NCI-H82 (cell line): ENCODE measurements at regions not wholly inside any gene's neighbourhood (a gene's known extent, or its start where the extent isn't known, plus 50 kb on each side); places are given as distances from the start of the nearest gene placed in this dataset.
A peak's percentile ranks its signal among the peaks of the same experiment; 100 is the strongest.
"Not testable (repeated sequence)": the region's sequence is repeated elsewhere in the genome, so short reads cannot be mapped to it uniquely, and the experiment has no call there.

ENCODE experiments used
- DNase-seq: peaks from one replicate; lab custom pipeline; 2025; lab: John Stamatoyannopoulos, UW

DNA sequence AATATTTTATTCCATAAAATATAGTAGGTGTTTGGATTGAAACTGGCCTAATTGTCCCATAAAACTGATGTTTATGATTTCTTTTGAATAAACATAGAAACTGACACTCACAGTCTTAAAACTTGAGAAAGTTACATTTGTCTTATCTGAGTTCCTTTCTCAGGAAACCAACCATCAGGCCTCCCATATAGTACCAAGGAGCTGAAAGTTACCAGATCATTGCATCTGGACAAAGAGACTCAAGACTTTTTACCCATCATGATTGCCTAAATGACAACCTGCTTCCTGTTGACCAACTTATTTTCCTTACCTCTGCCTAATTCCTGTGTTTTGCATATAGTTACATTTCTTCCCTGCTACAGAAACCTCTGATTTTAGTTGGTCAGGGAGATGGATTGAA, 137.0 kb upstream of the XPO1 start:
- DNase-seq = no peak

DNA sequence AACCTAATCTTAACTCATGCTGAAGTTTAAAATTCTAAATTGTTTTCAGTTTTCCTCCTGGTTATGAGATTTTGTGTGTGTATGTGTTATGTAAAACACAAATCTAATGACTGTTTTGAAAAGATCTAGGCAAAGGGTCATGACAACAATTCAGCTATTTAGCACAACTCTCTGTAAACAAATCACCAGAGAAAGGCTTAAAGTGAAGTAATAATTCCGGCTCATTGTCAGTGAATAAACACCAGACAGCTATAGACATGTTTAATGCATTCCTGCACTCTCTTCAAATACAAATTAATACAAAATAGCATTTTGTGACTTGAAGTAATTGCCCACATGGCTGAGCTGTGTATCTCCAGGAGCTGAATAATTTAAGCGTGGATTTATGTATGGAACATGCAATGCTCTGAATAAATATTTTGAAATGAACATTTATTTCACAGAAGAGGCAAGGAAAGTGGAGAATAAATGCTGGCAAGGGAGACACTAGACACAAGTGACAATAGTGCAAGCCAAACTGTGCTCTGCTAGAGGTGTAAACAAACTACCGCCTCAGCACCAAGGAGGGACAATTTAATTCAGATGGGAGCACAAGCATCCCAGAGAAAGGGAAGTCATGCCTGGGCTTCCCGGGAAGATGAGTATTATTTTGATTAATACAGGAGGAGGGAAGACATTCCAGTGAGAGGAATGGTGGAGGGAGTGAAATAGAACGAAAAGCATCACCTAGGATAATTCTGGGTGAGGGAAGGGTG, 133.6 kb upstream of the XPO1 start:
- DNase-seq = no peak

DNA sequence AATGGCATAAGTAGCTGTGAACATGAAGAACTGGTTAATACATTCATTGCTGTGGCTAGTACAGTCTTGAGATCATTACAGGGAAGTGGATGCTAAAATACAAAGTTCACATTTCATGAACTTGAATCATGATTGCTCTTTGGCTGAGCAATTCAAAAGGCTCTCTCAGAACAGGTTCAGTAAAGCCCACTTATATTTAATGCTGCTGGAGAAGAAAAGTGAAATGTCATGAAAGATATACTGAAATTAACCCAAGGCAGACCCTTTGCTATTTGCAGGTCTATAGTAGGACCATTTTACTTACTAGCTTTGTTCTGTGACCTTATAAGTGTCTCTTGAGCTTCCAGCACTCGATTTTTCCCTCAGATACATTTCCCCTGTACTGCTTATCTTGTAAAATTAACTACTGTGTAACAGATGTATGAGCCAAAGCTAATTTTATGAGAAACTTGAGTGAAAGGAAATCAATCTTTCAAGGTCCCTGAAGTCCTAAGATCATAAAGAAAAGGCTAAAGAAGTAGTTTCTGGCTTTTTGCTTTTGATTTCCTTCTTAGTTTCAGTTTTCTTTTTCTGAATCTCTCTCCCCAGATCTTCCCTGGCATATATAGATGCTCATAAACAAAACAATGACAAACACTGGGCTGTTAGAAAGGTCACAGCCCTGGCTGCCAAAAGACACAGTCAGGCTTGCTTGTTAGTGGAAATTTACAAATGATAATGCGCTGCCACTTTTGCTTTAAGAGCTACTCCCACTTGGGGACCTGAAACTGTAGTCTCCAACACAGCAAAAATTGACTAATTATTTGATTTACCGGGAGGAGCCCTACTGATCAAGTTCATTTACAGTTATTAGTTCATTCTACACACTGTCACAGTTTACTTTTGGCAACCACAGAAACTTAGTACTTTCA, 132.7 kb upstream of the XPO1 start:
- no peak for DNase-seq

DNA sequence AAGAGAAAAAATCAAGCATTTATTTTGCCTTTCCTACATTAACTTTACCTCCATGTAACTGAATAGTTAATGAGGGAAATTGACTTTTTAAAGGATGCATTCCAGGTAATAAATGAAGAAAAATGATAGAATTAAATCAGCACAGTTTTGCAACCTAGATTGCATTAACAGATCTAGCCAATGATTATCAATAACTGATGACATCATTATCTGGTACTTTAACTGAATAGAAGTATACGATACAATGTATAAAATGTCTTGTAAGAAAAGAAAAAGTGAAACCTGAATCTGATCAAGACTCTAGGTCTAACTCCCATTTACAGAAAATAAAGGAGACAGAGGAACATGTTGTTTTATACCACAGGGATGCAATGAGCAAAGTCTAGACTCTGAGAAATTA, 126.0 kb upstream of the XPO1 start:
- no peak for DNase-seq

DNA sequence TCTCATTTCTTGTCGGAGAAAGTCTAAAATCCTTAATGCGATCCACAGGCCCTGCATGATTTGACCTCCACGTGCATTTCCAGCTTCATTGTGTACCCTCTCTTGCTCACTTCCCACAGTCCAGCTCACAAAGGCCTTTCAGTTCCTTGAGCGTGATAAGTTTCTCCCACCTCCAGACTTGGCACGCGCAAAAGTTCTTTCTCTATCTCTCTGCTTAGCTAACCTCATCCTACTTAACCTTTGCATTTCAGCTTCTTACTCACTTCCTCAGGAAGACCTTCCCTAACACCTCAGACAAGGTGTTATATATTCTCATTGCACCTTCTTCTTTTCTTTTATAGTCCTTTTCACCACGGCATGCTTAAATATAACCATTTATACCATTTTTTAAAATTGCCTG, 124.8 kb upstream of the XPO1 start:
- no peak for DNase-seq

DNA sequence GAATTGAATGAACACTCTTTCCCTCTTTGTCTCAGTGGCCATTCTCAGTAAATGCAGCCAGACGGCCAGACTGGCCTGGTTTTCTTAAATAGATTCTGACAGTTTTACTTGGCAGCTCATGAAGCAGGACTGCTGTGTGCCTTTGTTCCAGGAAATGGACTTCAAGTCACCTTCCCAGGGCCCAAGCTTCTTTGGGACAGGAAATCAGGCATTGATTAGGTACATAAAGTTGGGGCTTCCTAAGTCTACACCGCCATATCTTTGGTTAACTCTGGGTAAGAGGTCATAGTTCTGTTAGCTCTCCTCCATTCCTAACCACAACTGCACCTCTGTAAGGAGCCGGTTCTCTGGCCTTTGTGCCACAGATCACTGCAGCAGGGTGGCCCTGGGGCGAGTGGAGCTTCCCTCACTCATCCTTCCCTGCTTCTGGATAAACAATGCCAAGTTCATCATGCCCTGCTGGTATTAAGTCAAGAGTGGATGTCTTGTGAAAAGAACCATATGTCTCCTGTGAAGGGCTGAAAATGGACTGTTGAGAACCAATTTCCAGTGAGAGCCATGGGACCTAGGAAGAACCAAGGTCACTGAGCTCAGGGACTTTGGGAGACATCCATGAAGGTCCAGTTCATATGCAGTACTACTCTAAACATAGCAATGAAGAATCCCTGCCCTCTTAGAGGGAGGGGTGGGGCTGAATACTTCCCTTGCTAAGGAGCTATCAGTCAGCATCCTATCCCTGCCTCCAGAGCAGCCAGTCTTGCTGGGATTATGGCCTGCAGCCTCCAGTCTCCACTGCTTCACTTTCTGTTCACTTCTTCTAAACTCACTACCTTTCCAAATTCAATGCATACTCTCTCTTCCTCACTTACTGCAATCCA, 122.6 kb upstream of the XPO1 start:
- DNase-seq = peak; percentile 6

DNA sequence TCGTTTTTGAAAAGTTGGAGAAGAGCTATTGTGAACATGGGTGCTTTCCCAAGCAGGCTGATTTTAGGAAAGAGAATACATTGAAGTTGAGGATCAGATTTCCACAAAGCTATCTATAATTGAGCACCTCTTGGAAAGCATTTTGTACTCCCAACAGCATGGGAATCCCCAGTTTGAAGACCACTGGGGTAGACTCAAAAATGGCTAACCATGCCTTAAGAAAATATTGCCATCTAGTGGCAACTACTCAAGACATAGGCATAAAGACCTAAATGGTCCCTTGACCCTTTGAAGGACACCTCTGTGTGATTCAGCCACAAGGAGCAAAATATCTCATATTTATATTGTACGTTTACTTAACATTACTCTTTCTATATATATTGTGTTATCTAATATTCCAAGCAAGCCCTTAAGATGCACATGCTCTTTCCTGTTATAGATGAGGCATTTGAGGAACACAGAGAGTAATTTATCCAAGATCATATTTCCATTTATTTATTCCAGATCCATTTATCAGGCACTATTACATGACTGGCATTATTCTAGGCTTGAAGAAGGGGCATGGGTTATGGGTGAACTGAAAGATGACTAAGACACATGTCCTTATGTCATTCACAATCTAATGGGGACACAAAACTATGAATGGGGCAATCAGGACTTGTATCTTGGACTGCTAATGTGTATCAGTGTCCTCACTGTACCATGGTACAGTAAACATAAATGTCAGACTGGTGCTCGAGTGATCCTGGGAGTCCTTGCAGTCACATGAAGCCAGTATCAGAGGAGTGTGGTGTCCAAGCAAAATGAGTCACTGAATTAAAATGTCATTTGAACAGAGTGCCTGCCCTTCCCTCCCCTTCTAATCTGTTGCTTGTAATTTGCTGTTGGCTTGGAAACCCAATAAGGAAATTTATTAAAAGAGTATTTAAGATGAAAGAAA, 121.0 kb upstream of the XPO1 start:
- peak; percentile 77 for DNase-seq

DNA sequence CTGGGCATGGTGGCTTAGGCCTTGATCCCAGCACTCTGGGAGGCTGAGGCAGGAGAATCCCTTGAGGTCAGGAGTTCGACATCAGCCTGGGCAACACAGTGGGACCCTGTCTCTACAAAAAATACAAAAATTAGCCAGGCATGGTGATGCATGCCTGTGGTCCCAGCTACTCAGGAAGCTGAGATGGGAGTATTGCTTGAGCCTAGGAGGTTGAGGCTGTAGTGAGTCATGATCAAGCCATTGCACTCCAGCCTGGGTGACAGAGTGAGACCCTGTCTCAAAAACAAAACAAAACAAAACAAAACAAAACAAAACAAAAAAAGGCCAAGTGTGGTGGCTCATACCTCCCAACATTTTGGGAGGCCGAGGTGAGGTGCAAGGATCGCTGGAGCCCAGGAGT, 111.8 kb upstream of the XPO1 start:
- DNase-seq = not testable (repeated sequence)

DNA sequence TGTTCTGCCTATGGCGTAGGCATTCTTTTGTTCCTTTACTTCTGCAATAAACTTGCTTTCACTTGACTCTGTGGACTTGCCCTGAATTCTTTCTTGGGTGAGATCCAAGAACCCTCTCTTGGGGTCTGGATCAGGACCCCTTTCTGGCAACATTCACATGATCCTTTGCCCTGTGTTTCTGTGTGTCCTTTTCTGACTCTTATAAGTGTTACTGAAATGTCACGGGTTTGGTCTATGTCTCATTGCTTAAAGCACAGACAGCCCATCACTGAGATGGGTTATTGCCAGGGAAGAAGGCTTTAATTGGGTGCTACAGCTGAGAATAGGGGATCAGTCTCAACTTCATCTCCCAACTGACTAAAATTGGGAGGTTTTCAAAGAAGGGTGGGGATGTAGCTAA, 110.9 kb upstream of the XPO1 start:
- DNase-seq = no peak

DNA sequence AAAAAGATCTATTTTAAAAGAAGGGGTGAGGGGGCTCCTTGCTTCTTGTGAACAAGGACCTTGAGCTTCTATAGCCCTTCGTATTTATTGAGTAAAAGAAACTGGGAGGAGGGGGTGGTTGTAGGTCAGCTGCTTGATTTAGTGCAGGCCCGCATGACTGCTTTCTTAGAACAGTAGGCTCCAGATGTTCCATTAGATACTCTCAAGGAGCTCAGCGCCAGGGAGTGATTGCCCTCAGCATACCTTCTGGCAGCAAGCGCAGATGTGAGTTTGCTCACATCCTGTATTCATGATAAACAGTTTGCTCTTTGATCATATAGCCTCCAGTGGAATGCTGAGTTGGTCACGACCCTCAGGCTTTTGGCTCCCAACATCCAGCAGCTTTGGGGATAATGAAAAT, 108.9 kb upstream of the XPO1 start:
- no peak for DNase-seq

DNA sequence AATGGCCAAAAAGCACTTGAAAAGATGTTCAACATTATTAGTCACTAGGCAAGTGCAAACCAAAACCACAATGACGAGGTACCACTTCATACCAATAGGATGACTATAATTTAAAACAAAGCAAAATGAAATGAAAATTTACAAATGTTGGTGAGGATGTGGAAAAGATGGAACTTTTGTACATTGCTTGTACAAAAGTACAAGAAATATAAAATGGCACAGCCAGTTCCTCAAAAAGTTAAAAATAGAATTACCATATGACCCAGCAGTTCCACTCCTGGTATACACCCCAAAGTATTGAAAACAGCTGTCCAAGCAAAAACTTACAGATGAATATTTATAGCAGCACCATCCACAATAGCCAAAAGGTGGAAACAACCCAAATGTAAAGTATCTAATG, 107.8 kb upstream of the XPO1 start:
- DNase-seq = no peak

DNA sequence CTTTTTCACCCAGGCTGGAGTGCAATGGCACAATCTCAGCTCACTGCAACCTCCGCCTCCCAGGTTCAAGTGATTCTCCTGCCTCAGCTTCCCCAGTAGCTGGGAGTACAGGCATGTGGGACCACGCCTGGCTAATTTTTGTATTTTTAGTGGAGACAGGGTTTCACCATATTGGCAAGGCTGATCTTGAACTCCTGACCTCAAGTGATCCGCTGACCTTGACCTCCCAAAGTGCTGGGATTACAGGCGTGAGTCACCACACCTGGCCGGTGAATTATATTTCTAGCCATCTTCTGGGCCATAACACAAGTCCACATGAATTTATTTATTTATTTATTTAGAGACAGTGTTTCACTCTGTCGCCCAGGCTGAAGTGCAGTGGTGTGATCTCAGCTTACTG, 105.0 kb upstream of the XPO1 start:
- not testable (repeated sequence) for DNase-seq

DNA sequence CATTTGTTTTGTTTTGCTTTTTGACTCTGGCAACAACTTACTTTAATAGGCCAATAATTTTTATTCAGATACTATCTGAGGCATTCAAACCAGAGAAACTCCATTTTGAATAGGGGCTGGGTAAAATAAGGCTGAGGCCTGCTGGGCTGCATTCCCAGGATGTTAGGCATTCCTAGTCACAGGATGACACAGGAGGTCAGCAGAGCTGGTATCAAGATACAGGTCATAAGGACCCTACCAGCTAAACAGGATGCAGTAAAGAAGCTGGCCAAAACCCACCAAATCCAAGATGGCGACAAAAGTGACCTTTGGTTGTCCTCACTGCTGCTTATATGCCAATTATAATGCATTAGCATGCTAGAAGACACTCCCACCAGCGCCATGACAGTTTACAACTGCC, 102.2 kb upstream of the XPO1 start:
- no peak for DNase-seq

DNA sequence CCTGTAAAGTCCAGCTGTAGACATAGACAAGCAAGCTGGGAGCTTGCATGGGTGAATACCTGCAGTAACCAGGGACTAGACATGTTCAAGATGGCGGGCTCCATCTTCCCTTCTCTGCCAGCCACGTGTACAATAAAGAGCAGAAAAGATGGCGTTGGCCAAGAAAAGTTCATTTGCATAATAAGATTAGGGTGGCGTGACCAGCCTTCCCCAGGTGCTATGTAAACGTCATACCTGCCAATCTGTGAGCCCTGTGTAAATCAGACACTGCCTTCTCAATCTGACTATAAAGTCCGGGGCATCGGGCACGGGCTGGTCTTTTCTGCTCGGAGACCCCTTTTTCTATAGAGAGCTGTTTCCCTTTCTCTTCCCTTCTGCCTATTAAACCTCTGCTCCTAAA, 101.6 kb upstream of the XPO1 start:
- DNase-seq = peak; percentile 73

DNA sequence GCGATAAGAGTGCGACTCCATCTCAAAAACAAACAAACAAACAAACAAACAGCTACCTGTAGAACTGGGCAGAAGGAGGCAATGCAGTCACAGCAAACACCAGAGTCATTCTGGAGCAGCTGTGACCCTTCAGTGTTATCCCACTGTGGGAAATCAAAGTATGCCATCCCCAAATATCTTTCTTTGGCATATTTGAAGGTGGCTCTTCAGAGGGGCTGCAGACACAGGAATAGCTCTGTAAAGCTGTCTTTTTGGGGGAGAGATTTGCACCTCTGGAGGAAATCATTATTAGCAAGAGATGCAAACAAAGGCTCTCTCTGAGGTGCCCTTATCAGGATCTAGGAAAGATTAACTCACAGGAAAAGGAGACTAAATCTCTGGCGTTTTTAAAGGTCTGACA, 98.5 kb upstream of the XPO1 start:
- no peak for DNase-seq

DNA sequence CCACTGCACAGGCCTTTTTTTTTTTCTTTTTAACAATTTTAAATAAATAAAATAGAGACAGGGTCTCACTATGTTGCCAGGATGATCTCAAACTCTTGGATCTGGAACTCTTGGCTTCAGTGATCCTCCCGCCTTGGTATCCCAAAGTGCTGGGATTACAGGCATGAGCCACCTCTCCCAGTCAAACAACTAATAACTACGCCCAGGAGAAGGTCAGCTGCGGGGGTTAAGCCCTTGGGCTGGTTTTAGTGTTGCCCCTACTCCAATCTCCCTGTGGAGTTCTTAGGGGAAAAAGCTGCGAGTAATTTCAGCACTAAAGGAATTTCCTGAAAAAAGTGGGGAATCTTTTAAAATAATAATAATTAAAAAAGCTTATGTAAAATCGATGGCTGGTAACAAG, 96.4 kb upstream of the XPO1 start:
- no peak for DNase-seq

DNA sequence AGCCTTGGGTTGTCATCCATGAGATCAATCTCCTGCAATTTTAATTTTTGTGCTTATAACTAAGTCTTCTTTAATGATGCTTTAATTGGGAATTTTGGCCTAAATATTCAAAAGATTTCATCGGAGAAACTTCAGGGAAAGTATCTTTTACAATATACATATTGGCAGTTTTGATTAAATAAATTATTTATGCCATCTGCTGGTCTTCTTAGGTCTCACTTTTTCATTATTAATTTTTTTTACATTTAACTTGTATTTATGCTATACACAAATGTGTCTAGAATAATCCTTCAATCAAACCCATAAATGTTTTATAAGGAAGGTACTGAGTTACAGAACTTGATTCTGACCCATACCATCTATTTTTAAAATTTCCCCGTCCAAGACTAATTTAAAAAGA, 95.1 kb upstream of the XPO1 start:
- DNase-seq = no peak

DNA sequence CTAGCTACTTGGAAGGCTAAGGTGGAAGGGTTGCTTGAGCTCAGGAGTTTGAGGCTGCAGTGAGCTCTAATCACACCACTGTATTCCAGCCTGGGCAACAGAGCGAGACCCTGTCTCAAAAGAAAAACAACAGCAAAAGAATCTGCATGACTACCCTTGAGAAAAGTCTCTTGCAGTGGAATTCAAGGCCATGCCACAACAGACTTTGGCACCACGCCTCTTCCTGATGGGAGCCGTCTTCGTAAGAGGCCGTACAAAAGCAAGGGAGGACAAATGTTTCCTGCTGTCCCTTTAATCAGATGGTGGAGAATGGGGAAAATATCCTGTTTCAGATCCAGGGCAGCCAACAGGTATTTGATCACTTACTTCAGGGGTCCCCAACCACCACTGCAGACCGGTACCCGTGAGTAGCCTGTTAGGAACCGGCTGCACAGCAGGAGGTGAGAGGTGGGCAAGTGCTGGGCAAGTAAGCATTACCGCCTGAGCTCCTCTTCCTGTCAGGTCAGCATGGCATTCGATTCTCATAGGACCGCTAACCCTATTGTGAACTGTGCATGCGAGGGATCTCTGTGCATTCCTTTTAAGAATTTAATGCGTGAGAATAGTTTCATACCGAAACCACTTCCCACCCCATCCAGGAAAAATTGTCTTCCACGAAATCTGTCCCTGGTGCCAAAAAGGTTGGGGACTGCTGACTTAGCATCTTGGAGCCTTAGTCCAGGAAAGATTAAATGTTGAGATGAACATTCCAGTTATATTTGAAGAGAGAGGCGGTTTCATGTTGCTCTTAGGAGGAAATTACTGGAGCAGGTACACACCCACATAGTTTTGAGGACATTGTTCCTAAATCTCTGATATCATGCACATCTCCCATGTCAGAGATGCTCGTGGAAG, 94.4 kb upstream of the XPO1 start:
- no peak for DNase-seq

DNA sequence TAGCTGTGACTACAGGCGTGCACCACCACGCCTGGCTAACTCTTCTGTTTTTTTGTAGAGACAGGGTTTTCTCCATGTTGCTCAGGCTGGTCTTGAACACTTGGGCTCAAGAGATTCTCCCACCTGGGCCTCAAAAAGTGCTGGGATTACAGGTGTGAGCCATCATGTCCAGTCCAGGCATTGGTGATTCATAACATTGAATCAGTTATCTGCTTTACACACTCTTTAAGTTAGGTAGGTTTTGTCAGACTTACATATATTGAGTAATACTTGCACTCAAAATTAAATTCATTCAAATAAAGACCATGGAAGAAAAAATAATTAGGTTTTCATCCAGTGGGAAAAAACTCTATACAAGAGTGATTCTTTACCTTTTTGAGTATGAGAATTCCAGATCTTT, 93.2 kb upstream of the XPO1 start:
- DNase-seq = no peak

DNA sequence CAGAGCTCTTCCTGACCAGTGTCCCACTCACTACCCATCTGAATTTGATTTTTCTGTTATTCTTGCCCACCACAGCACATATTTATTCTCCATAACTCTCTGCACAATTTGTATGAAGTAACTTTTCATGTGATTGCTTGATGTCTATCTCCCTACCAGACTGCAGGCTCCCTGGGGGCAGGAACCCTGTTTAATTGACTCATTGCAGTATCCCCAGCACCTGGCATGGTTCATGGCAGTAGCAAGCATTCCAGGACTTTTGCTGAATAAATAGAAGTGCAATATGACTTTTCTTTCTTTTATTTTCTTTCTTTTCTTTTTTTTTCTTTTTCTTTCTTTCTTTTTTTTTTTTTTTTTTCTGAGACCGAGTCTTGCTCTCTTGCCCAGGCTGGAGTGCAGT, 88.7 kb upstream of the XPO1 start:
- DNase-seq = no peak
